GM11168 (cell line): ENCODE measurements at regions not wholly inside any gene's neighbourhood (a gene's known extent, or its start where the extent isn't known, plus 50 kb on each side); places are given as distances from the start of the nearest gene placed in this dataset.

Source experiments
- in situ Hi-C: fragments of 300-500 bp; cut with MboI; formaldehyde crosslinking; loops from one replicate; pipeline ENCODE4 v1.12.0; 2022; ENCODE audit warnings: low sequenced_read_pairs; ENCODE audit not compliant: unreplicated experiment

GRCh38 chr3:117809186-117810081, 1099.9 kb downstream of the TUSC7 start:
- in situ Hi-C loops, result no loop called here

GRCh38 chr3:117811786-117812185, 1102.2 kb downstream of the TUSC7 start:
- in situ Hi-C loops, result no loop called here

GRCh38 chr3:117814975-117815374, 1105.4 kb downstream of the TUSC7 start:
- in situ Hi-C loops, result no loop called here

- in situ Hi-C loops, result no loop called here
These were observed 1107.5 kb downstream of the TUSC7 start for GRCh38 chr3:117817103-117817502.

GRCh38 chr3:117818592-117818991, 1109.0 kb downstream of the TUSC7 start:
- in situ Hi-C loops, result no loop called here

- in situ Hi-C loops, result no loop called here
These were observed 1111.2 kb downstream of the TUSC7 start for GRCh38 chr3:117820658-117821299.

- in situ Hi-C loops, result no loop called here
These were observed 1112.8 kb downstream of the TUSC7 start for GRCh38 chr3:117822416-117822815.

- in situ Hi-C loops, result no loop called here
These were observed 1126.7 kb downstream of the TUSC7 start for GRCh38 chr3:117836296-117836695.

- in situ Hi-C loops, result no loop called here
These were observed 1127.8 kb downstream of the TUSC7 start for GRCh38 chr3:117837391-117837790.

GRCh38 chr3:117842086-117842485, 1132.5 kb downstream of the TUSC7 start:
- in situ Hi-C loops, result no loop called here

- in situ Hi-C loops, result no loop called here
These were observed 1133.8 kb downstream of the TUSC7 start for GRCh38 chr3:117843356-117843755.

- in situ Hi-C loops, result no loop called here
These were observed 1135.1 kb downstream of the TUSC7 start for GRCh38 chr3:117844676-117845075.

- in situ Hi-C loops, result no loop called here
These were observed 1136.7 kb downstream of the TUSC7 start for GRCh38 chr3:117846238-117846637.

GRCh38 chr3:117848606-117849005, 1139.0 kb downstream of the TUSC7 start:
- in situ Hi-C loops, result no loop called here

- in situ Hi-C loops, result no loop called here
These were observed 1144.5 kb downstream of the TUSC7 start for GRCh38 chr3:117853923-117854668.

GRCh38 chr3:117856354-117856753, 1146.8 kb downstream of the TUSC7 start:
- in situ Hi-C loops, result no loop called here

GRCh38 chr3:117863146-117863545, 1153.6 kb downstream of the TUSC7 start:
- in situ Hi-C loops, result no loop called here

- in situ Hi-C loops, result no loop called here
These were observed 1155.8 kb downstream of the TUSC7 start for GRCh38 chr3:117865338-117865737.

GRCh38 chr3:117868766-117869165, 1159.2 kb downstream of the TUSC7 start:
- in situ Hi-C loops, result no loop called here

- in situ Hi-C loops, result no loop called here
These were observed 1162.4 kb downstream of the TUSC7 start for GRCh38 chr3:117871934-117872333.
